ENCODE measurements at regions not wholly inside any gene's neighbourhood (a gene's known extent, or its start where the extent isn't known, plus 50 kb on each side); places are given as distances from the start of the nearest gene placed in this dataset.
A peak's percentile ranks its signal among the peaks of the same experiment; 100 is the strongest.

GRCh38 chr5:143594902-143595818 lies 191.7 kb upstream of the NR3C1 start (continued):
- TF ChIP-seq TAF1 (CRISPR knock-in tag; IDR thresholded peaks at IDR 0.05) (no peak), ATF2 (CRISPR knock-in tag; IDR thresholded peaks at IDR 0.05) (0 out of 2 replicates have a peak, but pooled peaks have one; percentile 35), NAIF1 (CRISPR knock-in tag; IDR thresholded peaks at IDR 0.05; ENCODE audit: borderline replicate concordance) (no peak), SOX6 (IDR thresholded peaks at IDR 0.05) (no peak), SOX6 (CRISPR knock-in tag; IDR thresholded peaks at IDR 0.05) (peak; percentile 82), ZNF775 (CRISPR knock-in tag; IDR thresholded peaks at IDR 0.05; ENCODE audit: borderline replicate concordance) (no peak), ZFP1 (CRISPR knock-in tag; IDR thresholded peaks at IDR 0.05) (no peak), ZNF207 (IDR thresholded peaks at IDR 0.05; ENCODE audit: borderline replicate concordance) (no peak), CREM (IDR thresholded peaks at IDR 0.05) (peak; percentile 77), CREM (CRISPR knock-in tag; IDR thresholded peaks at IDR 0.05) (no peak), SP1 (IDR thresholded peaks at IDR 0.05) (no peak), SP1 (CRISPR knock-in tag; IDR thresholded peaks at IDR 0.05) (no peak), ZNF503 (CRISPR knock-in tag; IDR thresholded peaks at IDR 0.05) (no peak), ZNF17 (CRISPR knock-in tag; IDR thresholded peaks at IDR 0.05) (no peak), ZNF275 (CRISPR knock-in tag; IDR thresholded peaks at IDR 0.05; ENCODE audit: borderline replicate concordance) (no peak), ZFP62 (CRISPR knock-in tag; IDR thresholded peaks at IDR 0.05) (no peak), BRF2 (CRISPR knock-in tag; IDR thresholded peaks at IDR 0.05) (no peak), ZFP37 (CRISPR knock-in tag; IDR thresholded peaks at IDR 0.05; ENCODE audit: borderline replicate concordance) (no peak), ZFP82 (CRISPR knock-in tag; IDR thresholded peaks at IDR 0.05; ENCODE audit: borderline replicate concordance) (no peak), SMARCE1 (IDR thresholded peaks at IDR 0.05; ENCODE audit: borderline replicate concordance) (no peak), ZNF639 (CRISPR knock-in tag; conservative IDR thresholded peaks at IDR 0.05) (no peak), PAWR (CRISPR knock-in tag; IDR thresholded peaks at IDR 0.05; ENCODE audit: borderline replicate concordance) (no peak), ZNF350 (CRISPR knock-in tag; IDR thresholded peaks at IDR 0.05; ENCODE audit: borderline replicate concordance, low read depth) (0 out of 2 replicates have a peak, but pooled peaks have one; percentile 36), SMC3 (IDR thresholded peaks at IDR 0.05; ENCODE audit: low read length) (peak; percentile 3; the same call in 1 of the 2 replicates), FOXM1 (CRISPR knock-in tag; IDR thresholded peaks at IDR 0.05) (no peak)

Data from HepG2 (cell line).